CD4-positive, alpha-beta T cell (primary cell): ENCODE measurements at regions not wholly inside any gene's neighbourhood (a gene's known extent, or its start where the extent isn't known, plus 50 kb on each side); places are given as distances from the start of the nearest gene placed in this dataset.

Source experiments
- ATAC-seq: fragments of 200-7000 bp; cut with Tn5 transposase; one replicate; pipeline ENCODE4 v1.10.0; 2022; ENCODE audit warnings: mild to moderate bottlenecking; ENCODE audit not compliant: poor library complexity
- CTCF ChIA-PET: fragments of 350-600 bp; sonication (Branson Sonifier 250); formaldehyde crosslinking; loops from one replicate; lab custom pipeline; 2021; ENCODE audit warnings: antibody characterized with exemption, inconsistent platforms; lab: Charles Lee
- POLR2A ChIA-PET: fragments of 350-600 bp; sonication (Branson Sonifier 250); formaldehyde crosslinking; loops from one replicate; lab custom pipeline; 2021; ENCODE audit warnings: antibody characterized with exemption, inconsistent platforms; lab: Charles Lee
- DNase-seq, 14 experiments: peaks; one replicate each; pipeline ENCODE4 v3.0.0-alpha.2; 2013 to 2020; ENCODE audit warnings: mixed read lengths in 2 of 14
- H3K27ac ChIP-seq, 2 donors: one replicate each; pipeline versions ENCODE4 v1.5.1 to v1.7.0; 2013; ENCODE audit warnings: low read length in 2 of 2, low read depth in 1 of 2, mild to moderate bottlenecking in 1 of 2
- H3K27me3 ChIP-seq, 2 experiments: 1 replicate in 1 of 2; 2 replicates in 1 of 2; pipeline versions ENCODE4 v1.6.1 to v1.7.0; 2013; ENCODE audit warnings: low read length in 2 of 2, control low read depth in 1 of 2, mild to moderate bottlenecking in 1 of 2, moderate library complexity in 1 of 2; ENCODE audit not compliant: insufficient read depth in 2 of 2, control insufficient read depth in 1 of 2
- H3K36me3 ChIP-seq: one replicate; pipeline ENCODE4 v1.6.1; 2013; ENCODE audit warnings: low read length, control low read depth; ENCODE audit not compliant: insufficient read depth
- H3K4me1 ChIP-seq: one replicate; pipeline ENCODE4 v1.6.1; 2013; ENCODE audit warnings: low read length, control low read depth; ENCODE audit not compliant: insufficient read depth
- H3K4me3 ChIP-seq: one replicate; pipeline ENCODE4 v1.5.1; 2013; ENCODE audit warnings: mild to moderate bottlenecking, low read length, moderate library complexity
- H3K9me3 ChIP-seq, 2 experiments: 1 replicate in 1 of 2; 2 replicates in 1 of 2; pipeline versions ENCODE4 v1.6.1 to v1.7.0; 2013; ENCODE audit warnings: low read length in 2 of 2, mild to moderate bottlenecking in 2 of 2, control low read depth in 1 of 2, moderate library complexity in 1 of 2; ENCODE audit not compliant: control insufficient read depth in 1 of 2, insufficient read depth in 1 of 2
- H3K27ac Mint-ChIP-seq: one replicate; pipeline ENCODE4 v1.8.0; 2020; ENCODE audit warnings: mixed read lengths
- H3K27me3 Mint-ChIP-seq: one replicate; pipeline ENCODE4 v1.8.0; 2021; ENCODE audit warnings: mixed read lengths
- H3K36me3 Mint-ChIP-seq: one replicate; pipeline ENCODE4 v1.8.0; 2021; ENCODE audit warnings: low read depth, mixed read lengths
- H3K4me1 Mint-ChIP-seq: one replicate; pipeline ENCODE4 v1.8.0; 2021; ENCODE audit warnings: low read depth, mixed read lengths
- H3K4me3 Mint-ChIP-seq: one replicate; pipeline ENCODE4 v1.8.0; 2020; ENCODE audit warnings: mild to moderate bottlenecking, mixed read lengths
- H3K9me3 Mint-ChIP-seq: one replicate; pipeline ENCODE4 v1.8.0; 2020; ENCODE audit warnings: mixed read lengths
- CTCF ChIP-seq: fragments of 200-600 bp; IDR thresholded peaks from one replicate; pipeline ENCODE4 v1.8.0; 2022; ENCODE audit warnings: antibody characterized with exemption, mild to moderate bottlenecking
- intact Hi-C, 2 experiments: fragments of 100-400 bp; cut with DNase I in 1 of 2; cut with micrococcal nuclease in 1 of 2; formaldehyde crosslinking; loops; one replicate each; pipeline versions ENCODE4 v1.15.1 to v1.9.0; 2023 to 2025; cut with DNase I, micrococcal nuclease

- Histone ChIP-seq H3K36me3 (no peaks in the 10 kb centered on the region), H3K27ac (no peak overlapping the region), H3K4me3 (no peak overlapping the region), H3K4me1 (no peaks in the 10 kb centered on the region), H3K9me3 (peaks cover 0 to 5% of the 10 kb centered on the region in 2 experiments), H3K27me3 (peaks cover 0 to 4% of the 10 kb centered on the region in 2 experiments)
- H3K27me3 Mint-ChIP-seq, result peaks cover 14% of the 10 kb centered on the region
- H3K4me1 Mint-ChIP-seq, result peaks cover 7% of the 10 kb centered on the region
- intact Hi-C loops, result no loop called here
- no peak for ATAC-seq
- H3K27ac Mint-ChIP-seq, result no peak overlapping the region
- POLR2A ChIA-PET, result no interaction called here
- H3K4me3 Mint-ChIP-seq, result no peak overlapping the region
- TF ChIP-seq CTCF, result no peak
- DNase-seq, result no peak
- H3K9me3 Mint-ChIP-seq, result no peaks in the 10 kb centered on the region
- CTCF ChIA-PET, result no interaction called here
- no peaks in the 10 kb centered on the region for H3K36me3 Mint-ChIP-seq
Observed at GRCh38 chr6:124881898-124882578, 80.2 kb upstream of the RNF217 start.

- intact Hi-C loops, result no loop called here
- peaks cover 0 to 4% of the 10 kb centered on the region in 2 experiments for H3K27me3 ChIP-seq
- peaks cover 7% of the 10 kb centered on the region for H3K4me1 Mint-ChIP-seq
- peaks cover 10% of the 10 kb centered on the region for H3K27me3 Mint-ChIP-seq
- ChIA-PET POLR2A (no interaction called here), CTCF (no interaction called here)
- DNase-seq (no peak), ATAC-seq (no peak)
- H3K4me3 ChIP-seq, result no peak overlapping the region
- no peak overlapping the region for H3K27ac Mint-ChIP-seq
- H3K9me3 Mint-ChIP-seq, result no peaks in the 10 kb centered on the region
- H3K4me1 ChIP-seq, result no peaks in the 10 kb centered on the region
- no peak overlapping the region for H3K27ac ChIP-seq
- no peak overlapping the region for H3K4me3 Mint-ChIP-seq
- TF ChIP-seq CTCF, result no peak
- no peaks in the 10 kb centered on the region for H3K36me3 Mint-ChIP-seq
- peaks cover 0 to 5% of the 10 kb centered on the region in 2 experiments for H3K9me3 ChIP-seq
- no peaks in the 10 kb centered on the region for H3K36me3 ChIP-seq
Observed at GRCh38 chr6:124882579-124883393, 79.5 kb upstream of the RNF217 start.

- intact Hi-C loops, result no loop called here
- Histone ChIP-seq H3K4me1 (no peaks in the 10 kb centered on the region), H3K9me3 (no peaks in the 10 kb centered on the region), H3K4me3 (no peak overlapping the region), H3K36me3 (no peaks in the 10 kb centered on the region), H3K27me3 (no peaks in the 10 kb centered on the region), H3K27ac (no peak overlapping the region)
- Mint-ChIP-seq H3K27me3 (no peaks in the 10 kb centered on the region), H3K36me3 (no peaks in the 10 kb centered on the region), H3K27ac (no peak overlapping the region), H3K9me3 (no peaks in the 10 kb centered on the region), H3K4me3 (no peak overlapping the region), H3K4me1 (peaks cover 23% of the 10 kb centered on the region)
- ChIA-PET POLR2A (no interaction called here), CTCF (no interaction called here)
- DNase-seq (no peak), ATAC-seq (no peak)
- no peak for TF ChIP-seq CTCF
Observed at GRCh38 chr6:124885171-124885570, 77.1 kb upstream of the RNF217 start.
